ENCODE measurements at regions not wholly inside any gene's neighbourhood (a gene's known extent, or its start where the extent isn't known, plus 50 kb on each side); places are given as distances from the start of the nearest gene placed in this dataset.

GRCh38 chr15:81905889-81906288 lies 139.9 kb downstream of the MEX3B start:
- no peak for TF ChIP-seq CTCF (conservative IDR thresholded peaks at IDR 0.05)
- no peak for TF ChIP-seq ZFX (IDR thresholded peaks at IDR 0.05)

Data from C4-2B (cell line).